Fibroblast of skin of right quadriceps (primary cell): ENCODE measurements at regions not wholly inside any gene's neighbourhood (a gene's known extent, or its start where the extent isn't known, plus 50 kb on each side); places are given as distances from the start of the nearest gene placed in this dataset.

Source experiments
- DNase-seq: peaks from one replicate; pipeline ENCODE4 v3.0.0-alpha.2; 2013

DNA sequence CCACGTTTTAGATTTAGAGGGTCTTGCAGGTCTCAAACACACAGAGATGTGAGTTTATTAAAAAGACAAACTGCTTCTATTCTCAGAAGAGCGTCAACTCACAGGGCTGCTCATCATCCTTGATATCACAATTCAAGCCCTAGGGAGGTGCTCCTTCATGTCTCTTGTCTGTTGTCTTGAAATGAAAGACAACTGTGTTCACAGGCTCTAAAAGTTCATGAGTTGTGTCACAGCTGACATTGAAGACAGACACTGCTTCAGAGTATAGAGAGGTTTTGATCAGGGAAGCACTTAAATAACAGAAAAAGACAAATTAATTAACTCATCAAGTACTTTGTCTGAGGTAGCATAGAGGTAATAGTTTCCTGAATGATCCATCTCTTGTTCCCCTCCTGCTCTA lies 1917.6 kb upstream of the WWC1 start:
- no peak for DNase-seq

DNA sequence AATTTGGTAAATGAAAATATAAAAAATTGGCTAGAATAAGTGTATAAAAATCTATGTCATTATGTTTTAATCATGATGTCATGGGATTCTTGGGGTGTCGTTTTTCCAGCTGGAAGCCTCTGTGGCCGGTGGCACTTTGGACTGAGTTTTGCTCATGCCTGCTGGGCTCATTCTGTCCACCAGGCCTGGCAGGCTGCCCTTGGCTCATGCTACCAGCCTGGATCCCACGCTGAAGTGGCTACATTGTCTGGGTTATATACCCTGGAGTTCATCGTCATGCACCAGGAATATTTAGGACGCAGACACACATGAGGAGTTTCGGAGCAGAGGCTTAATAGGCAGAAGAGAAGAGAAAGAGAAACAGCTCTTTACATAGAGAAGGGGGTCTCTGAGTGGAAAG lies 1913.7 kb upstream of the WWC1 start:
- no peak for DNase-seq

DNA sequence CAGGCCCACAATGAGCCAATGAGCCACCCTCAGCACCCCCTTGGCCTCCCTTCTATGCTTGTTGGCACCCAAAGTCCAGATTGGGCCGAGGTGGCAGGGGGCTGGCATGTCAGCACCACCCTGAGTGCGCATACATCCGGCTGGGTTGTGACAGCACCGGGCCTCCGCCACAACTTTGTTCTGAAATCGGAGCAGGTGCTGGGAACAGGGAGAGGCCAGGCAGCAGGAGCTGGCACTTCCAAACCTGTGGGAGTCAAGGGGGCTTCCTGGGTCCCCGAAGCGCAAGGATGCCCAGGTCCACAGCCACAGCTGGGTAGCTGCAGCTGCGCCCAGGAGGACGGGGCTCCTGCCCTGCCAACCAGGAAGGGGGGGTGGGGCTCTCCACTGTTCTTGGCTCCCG lies 1911.9 kb upstream of the WWC1 start:
- no peak for DNase-seq

DNA sequence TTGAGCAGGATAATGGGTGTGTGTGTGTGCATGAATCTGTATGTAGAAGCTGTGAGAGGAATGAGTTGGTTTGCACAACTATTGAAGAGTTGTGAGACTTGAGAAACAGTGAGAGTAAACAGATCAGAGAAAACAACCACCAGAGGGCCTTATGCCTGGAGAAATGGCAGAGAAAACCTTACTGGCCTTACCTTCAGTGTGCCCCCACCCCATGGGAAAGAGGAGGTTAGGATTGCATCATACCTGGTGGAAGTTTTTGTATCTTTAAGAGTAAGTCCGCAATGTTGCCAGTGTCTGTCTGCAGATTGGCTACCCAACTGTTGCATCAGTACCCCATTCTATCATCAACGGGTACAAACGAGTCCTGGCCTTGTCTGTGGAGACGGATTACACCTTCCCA lies 1909.4 kb upstream of the WWC1 start:
- DNase-seq: no peak

DNA sequence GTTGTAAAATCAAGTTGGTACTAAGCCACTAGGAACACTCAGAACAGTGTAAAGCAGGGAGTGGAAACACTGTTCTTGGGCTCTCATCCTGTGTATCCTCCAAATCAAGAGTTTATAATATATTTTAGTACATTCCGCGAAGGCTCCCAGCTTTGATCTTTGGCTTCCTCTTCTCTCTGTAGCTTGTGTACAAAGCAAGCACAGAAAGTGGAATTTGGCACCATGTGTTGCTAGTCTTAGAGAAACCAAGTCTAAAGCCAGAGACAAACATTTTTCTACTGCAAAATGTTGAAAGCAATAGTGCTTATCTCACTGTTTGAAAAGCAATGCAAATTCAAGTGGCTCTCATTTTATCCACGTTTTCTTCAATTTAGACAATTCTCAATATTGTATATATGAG lies 1893.3 kb upstream of the WWC1 start:
- DNase-seq: no peak

DNA sequence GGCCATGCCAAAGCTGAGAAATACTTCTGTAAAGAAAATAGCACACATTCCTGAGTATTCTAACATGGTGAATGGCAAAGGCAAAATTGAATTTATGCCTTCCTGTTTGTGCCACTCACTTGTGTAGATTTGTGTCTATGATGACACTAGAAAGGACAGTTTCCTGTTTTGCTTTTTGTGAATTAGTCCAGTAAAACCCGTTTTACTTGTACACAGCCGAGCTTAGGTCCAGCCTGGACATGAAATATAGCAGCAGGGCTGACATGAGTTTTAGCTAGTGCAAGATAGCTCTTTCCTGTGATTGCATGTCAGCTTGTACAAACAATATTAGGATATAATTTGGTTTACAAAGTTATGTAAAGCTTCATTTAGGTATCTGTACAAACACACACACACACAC lies 1891.7 kb upstream of the WWC1 start:
- no peak for DNase-seq

DNA sequence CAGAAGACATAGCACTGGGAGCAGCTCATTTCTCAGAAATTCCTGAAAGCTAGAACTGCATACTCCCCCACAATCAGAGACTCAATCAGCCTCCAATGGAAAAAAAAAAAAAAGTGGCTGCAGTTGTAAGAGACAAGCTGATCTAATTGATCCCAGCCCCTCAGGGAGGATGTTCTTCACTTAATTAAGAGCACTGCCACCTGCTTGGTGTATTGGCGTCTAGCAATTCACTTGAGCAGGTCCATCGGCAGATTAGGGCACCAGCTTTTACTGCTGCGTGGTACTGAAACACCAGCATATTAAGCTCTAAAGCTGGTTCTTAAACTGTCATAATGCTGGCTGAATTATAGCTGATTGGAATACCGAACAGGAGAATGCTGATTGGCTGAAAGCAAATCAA lies 1890.1 kb upstream of the WWC1 start:
- no peak for DNase-seq

DNA sequence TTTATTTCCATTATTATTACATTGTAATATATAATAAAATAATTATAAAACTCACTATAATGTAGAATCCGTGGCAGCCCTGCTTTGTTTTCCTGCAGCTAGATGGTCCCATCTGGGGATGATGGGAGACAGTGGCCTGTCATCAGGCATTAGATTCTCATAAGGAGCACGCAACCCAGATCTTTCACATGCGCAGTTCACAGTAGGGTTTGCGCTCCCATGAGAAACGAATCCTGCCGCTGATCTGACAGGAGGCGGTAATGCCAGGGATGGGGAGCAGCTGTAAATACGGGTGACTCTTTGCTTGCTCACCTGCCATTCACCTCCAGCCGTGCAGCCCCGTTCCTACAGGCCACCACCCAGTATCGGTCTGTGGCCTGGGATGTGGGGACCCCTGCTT lies 1879.3 kb upstream of the WWC1 start:
- DNase-seq: no peak

DNA sequence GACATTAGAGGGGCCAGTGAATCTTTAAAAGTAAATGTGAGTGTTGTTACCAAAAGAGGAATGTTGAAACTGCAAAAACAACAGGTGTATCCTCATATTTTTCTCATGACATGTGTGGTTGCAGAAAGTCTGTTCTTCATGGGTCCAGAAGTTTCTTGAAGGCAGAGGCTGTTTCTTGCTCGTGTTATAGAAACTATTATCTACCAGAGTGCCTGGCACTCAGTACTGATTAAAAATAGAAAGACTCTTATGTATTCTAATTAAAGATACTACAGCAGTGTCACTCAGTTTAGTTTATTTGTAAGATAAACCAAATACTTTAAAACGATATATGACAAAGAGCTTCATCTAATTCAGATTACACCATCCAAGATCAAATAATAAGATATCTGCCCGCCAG lies 1864.2 kb upstream of the WWC1 start:
- DNase-seq: no peak

DNA sequence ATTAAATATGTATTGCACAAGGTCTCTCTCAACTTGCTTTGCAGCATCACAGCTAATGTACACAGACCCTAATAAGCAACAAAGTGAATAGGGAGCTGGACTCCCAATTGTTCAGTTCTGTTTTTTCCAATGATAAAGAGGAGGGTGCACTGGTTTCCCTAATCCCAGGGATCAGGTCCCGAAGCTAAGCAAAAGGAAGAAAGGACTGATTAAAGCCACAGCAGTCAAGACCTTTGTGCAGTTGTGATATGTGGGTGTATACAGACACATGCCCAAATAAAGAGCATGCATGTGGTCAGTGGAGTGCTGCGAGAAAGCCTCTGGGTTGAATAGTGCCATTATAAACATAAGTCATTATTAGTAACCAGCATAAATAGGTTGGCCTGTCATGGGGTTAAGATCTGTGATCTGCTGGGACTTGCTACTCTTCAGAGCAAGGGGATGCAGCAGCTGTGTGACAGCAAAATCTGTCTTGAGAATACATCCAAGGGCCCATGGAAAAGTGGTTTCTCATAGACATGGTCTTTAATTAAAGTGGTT lies 1863.1 kb upstream of the WWC1 start:
- no peak for DNase-seq

DNA sequence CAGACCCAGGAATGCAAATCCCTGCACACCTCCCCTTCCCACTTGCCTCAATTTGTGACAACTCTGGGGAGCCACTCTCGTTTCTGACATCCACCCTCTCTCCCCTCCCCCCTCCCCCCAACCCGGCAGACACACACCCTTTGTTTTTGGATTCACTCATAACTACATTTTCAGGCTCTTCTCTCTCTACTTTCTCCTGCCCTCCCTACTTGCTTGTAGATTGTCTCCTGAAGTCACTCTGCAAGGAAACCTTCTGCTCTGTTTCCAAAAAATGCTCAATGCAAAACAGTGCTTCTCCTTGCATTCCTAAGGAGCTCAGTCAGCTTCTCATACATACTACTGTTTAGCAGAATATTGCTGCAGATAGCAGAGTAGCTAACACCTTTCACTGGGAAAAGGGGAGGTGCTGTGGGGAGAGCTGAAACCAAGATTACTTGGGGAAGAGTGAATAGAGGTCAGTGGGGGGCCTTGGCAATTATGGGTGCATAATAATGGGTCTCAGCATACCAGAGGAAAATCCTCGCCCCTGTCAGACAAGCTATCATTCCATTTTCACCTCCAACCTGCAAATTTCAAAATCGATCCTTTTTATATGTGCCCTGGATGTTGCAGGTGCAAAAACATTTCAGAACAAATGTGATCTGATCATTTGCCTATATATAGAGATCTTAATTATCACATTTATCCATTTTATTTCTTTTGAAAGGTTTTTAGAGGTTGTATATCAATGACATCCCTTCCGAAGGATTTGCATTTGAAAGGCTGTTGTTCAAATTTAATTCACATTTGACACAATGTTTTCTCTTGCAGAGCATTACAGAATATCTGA lies 1860.7 kb upstream of the WWC1 start:
- DNase-seq: no peak

DNA sequence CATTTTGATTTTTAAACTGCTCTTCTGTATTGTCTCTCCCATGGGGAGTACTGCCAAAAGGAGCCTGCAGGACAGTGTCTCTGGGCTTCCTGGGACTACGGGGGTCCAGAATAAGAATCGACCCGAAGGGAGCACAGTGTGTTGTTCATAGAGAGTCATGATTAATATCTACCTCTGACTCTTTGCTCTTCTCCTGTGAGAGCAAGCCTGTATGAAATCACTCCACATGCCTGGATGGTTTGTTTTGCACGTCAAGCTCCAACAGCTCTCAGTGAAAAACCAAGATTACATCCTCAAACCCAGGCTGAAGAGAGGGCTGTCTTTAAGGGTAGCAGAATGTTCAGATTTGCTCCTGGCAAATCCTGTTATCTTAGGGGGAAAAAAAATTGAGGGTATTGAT lies 1860.0 kb upstream of the WWC1 start:
- no peak for DNase-seq

DNA sequence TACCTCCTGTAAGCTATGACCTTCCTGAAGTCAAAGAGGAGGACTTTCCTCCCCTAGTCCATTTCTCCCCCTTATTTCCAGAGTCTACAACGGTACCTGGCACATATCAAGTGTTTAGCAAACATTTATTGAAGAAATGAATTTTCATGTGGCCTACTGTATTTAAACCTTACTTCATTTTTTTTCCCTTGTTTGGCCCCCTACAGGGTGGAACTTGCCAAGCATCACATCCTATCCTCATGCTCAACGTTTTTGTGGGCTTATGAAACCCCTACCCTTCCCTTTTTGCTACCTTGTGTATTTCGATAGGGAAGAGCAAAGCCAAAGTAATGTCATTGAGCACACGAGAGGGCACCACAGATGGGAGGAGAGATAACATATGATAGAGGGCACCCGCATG lies 1857.8 kb upstream of the WWC1 start:
- no peak for DNase-seq

DNA sequence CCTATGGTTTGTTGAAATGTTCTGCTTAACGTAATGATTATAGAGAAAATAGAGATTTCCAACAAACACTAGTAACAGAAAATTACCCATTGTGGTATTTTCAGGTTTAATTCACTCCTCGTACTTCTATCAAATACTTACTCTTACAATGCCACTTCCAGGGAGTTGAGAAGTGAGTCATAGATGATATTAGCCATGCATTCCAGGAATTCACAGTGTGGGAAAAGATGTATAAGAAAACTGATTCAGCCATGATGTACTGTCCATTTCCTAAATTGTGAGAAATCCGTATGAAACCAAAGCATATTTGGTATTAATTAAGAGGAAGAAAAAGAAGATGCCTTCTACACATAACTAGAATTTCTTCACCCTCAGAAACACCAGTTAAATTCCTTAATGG lies 1854.6 kb upstream of the WWC1 start:
- DNase-seq: peak; percentile 83

DNA sequence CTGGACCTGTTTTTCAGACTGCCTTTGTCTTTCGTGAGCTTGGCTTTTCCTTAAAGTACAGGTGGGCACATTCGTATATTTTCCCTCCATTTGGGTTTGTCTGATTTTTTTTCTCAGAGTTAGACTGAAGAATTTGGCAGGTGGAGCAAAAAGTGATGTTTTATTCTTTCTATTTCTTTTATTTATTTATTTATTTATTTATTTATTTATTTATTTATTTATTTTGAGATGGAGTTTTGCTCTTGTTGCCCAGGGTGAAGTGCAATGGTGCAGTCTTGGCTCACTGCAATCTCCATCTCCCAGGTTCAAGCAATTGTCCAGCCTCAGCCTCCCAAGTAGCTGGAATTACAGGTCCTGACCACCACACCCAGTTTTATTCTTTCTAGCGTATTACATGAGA lies 1805.1 kb upstream of the WWC1 start:
- DNase-seq: no peak

DNA sequence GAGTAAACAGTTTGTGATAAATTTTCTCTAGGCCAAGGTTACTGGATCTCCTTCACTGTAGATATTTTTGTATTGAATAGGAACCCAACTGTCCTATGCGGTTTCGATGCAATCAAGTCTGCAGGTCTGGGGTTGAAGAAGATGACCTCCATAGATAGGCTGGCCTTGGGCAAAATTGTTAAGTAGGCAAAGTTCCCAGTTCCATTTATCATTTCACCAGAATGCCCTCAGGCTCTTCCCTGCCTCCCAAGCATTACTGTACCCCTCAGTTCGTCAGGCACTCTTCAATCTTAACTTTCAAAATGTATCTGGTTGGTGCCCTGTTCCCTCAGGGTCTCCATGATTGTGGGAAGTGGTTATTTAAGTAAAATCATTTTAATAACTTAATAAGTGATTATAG lies 1802.9 kb upstream of the WWC1 start:
- no peak for DNase-seq

DNA sequence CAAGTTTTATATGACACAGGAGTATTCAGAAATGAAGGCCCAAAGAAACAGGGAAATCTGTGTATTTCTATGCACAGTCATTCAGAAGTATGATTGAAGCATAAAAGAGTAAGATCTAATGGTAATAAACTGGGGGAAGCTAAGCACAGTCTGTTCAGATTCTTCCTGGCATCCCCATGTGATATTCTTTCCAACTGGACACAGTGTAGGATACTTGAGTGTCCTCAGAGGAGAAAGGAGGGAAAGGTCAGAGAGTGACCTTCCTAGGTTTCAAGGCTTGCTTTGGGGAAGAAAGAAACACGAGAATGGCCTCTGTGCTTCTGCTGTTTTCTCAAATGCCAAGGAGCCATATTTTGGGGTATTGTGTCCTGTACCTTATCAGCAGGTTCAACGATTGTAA lies 1798.4 kb upstream of the WWC1 start:
- no peak for DNase-seq

DNA sequence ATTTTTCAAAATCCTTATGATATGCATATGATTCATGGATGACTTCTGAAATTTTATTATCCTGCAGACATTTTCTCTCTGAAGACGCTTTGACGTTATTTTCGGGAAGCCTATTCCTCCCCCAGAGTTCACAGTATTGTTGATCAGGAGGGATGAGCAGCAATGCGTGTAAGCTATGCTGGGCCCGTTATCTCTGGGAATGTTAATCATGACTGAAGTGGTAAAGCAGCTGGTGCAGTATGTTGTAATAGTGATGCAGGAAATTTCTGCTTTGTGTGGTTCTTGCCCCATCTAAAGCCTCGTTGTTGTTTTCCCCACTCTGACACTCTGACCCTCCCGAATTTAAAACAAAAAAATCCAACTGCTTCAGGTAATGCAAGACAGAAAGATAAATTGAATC lies 1797.8 kb upstream of the WWC1 start:
- no peak for DNase-seq

DNA sequence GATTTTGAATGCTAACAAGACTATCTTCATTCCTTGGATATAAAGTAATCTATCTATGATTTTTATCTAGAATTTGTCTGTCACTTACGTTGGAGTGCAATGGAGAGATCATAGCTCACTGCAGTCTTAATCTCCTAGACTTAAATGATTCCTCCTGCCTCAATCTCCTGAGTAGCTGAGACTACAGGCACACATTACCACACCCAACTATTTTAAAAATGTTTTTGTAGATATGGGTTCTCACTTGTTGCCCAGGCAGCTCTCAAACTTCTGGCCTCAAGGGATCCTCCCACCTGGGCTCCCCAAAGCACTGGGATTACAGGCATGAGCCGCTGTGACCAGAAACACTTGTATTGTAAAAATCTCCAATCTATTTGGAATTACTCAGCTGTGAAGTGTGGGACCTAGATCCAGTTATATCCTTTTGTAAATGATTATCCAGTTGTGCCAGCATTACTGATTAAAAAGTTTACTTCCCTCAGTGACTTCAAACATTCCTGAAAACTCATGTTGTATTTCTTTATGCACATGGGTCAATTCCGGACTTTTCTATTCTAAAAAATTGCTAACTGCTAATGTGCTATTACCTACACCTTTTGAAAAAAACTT lies 1793.8 kb upstream of the WWC1 start:
- no peak for DNase-seq

DNA sequence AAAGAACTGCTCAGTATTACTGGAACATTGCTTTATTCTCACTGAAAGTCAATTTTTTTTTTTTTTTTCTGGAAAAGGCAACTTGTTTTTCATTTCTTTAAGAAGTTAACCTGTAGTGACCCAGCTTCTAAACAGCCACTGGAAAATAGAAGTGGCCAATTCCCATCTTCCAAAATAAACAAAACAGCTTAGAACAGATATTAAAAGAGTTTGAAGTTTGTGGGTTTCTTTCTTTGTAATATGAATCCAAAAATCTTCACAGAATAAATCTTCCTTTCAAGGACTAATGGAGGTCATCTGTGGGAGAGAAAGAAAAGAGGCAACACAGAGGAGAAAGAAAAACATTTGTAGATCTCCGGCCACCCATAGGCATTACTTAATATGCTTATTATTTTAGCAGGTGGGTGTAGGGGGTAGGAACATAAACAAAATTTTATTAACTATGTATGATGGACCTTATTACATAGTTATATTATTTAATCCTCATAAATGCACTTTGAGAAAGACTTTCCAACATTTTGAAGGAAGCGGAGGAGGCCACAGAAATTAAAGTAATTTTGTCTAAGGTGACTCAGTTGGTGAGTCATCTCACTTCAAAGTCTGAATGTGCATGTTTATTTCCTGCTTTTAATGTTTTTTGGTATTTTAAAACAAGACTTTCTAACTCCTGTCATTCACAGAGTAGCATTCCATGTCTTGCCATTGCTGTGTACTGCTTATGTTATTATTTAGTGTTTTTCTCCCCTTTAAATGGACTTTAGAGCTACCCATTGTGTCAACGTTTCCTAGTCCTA lies 1791.8 kb upstream of the WWC1 start:
- no peak for DNase-seq

DNA sequence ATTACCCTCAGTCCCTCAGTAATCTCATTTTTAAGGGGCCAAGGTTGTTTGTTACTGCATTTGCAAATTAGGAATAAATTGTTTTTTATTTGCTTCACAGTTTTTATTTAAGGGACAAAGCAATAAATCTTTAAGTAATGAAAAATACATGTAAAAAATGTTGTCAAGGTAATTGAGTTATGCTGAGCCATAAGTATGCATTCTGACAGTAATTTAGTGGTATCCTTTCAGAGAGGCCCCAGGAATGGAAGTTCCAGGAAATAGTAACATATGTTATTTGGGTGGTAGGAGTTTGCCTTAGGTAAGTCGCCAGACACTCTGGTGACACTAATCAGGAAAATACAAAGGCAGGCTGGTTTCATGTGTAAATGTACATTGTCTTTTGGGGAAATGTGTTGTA lies 1787.9 kb upstream of the WWC1 start:
- DNase-seq: no peak

DNA sequence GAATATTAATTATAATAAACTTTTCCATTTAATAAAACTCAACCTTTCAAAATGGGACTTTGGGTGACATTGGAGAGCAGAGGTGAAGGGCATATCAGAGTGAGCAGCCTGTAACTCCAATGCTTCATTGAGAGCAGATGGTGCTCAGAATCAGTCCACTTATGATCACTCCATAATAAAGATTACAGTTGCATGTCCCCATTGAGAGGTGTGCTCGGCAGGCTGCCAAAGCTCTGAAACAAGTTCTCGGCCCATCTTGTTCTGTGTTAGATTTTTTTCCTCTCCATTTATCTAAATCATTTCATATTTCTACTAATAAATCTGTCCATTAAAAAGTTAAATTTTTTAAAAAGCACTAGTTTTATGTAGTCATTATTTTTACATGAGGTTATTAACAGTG lies 1786.4 kb upstream of the WWC1 start:
- no peak for DNase-seq

DNA sequence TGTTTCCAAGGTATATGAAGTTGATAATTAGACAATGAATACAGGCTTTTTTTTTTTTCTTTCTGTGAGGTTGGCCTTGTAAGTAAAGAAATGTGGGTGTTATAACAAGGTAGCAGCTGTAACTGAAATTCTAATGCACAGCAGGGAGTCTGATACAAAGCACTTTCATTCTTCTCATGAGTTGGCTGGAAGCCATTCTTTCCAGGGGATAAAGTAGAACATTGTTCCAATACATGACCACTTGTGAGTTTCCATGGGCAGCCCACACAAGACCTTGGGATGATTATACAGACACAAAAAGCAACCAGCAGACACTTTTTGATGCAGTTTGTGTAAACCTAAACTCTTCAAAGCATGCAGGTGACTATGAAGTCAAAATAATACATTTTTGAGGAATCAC lies 1785.9 kb upstream of the WWC1 start:
- DNase-seq: no peak
